ENCODE measurements at regions not wholly inside any gene's neighbourhood (a gene's known extent, or its start where the extent isn't known, plus 50 kb on each side); places are given as distances from the start of the nearest gene placed in this dataset.
"Not testable (repeated sequence)": the region's sequence is repeated elsewhere in the genome, so short reads cannot be mapped to it uniquely, and the experiment has no call there.

GRCh38 chr1:146883190-146883589, 54.9 kb upstream of the NBPF12 start:
- DNase-seq (ENCODE audit: low read depth): not testable (repeated sequence)

DNA sequence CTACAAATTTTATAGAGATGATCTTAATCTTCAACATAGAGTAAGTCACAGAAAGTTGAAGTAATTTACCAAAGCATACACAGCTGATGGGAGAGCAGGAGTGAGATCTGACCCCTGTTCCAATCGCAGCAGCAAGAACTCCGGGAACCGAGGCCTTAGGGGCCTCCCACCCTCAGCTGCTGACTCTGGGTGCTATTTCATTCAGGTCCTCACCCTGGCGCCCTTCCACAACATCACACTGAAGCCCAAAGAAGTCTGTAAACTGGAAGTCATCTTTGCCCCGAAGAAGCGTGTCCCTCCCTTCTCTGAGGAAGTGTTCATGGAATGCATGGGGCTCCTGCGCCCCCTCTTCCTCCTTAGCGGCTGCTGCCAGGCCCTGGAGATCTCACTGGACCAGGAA, 57.0 kb upstream of the NBPF12 start:
- DNase-seq (ENCODE audit: low read depth): not testable (repeated sequence)

DNA sequence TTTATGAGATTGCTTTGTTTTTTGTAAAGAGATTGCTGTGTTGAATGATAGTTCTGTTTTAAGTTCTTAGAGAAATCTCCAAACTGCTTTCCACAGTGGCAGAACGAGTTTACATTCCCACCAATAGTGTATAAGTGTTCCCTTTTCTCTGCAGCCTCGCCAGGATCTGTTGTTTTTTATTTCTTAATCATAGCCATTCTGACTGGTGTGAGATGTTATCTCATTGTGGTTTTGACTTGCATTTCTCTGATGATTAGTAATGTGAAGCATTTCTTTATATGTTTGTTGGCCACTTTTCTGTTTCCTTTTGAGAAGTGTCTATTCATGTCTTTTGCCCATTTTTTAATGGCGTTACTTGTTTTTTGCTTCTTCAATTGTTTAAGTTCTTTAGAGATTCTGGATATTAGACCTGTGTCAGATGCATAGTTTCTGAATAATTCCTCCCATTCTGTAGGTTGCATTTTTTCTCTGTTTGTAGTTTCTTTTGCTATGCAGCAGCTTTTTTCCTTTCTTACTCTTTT, 74.3 kb upstream of the NBPF12 start:
- DNase-seq (ENCODE audit: low read depth): not testable (repeated sequence)

DNA sequence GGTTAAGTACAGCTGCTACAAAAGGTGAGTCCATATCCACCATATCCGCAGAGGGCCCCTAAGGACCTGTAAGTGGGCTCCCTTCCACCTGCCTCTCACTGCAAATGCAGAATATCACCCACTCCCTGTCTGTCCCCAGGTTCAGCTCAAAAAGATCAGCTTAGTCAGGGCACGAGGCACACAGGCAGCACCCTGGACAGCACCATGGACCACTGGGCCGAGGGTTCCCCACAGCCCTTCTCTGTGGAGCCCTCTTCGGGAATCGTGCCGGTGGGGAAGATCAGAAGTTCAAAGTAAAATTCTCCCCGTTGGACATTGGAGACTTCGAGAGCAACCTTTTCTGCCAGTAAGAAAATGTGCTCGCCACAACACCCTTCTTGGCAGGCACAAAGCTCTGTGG, 85.0 kb upstream of the NBPF12 start:
- DNase-seq (ENCODE audit: low read depth): not testable (repeated sequence)

- not testable (repeated sequence) for DNase-seq (ENCODE audit: low read depth)
Observed at GRCh38 chr1:146850352-146850889, 87.7 kb upstream of the NBPF12 start.

DNA sequence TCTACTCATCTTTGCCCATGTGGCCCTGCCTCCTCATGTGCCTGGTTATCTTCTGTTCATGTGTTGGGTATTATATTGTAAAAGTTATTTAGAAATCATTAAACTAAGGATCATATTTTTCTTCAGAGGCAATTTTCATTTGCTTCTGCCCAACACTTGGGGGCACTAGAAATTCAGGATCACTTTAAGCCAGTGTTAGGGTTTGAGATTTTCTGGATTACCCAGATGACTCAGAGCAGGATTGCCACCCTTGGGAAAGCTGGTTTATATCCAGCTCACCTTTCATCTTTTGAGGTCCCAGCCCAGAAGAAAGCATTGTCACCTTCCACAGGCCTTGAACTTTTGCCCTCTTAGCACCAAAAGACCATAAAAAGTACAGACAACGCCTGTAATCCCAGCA, 99.4 kb upstream of the NBPF12 start:
- DNase-seq (ENCODE audit: low read depth): not testable (repeated sequence)

DNA sequence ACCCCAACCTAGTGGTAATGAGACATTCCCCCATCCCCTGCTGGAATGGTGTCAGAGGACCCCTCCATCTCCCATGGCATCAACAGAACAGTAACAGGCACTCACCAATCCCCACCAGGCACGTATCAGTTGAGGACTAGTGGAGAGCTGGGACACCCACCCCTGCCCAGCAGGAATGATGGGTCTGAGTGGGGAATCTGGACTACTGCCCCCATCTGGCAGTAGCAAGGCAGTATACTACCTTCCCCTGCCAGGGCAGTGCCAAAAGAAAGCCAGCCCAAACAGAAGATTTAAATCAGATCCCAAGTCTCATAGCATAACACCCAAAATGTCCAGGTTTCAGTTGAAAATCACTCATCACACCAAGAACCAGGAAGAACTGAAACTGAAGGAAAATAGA, 111.2 kb upstream of the NBPF12 start:
- not testable (repeated sequence) for DNase-seq (ENCODE audit: low read depth)

DNA sequence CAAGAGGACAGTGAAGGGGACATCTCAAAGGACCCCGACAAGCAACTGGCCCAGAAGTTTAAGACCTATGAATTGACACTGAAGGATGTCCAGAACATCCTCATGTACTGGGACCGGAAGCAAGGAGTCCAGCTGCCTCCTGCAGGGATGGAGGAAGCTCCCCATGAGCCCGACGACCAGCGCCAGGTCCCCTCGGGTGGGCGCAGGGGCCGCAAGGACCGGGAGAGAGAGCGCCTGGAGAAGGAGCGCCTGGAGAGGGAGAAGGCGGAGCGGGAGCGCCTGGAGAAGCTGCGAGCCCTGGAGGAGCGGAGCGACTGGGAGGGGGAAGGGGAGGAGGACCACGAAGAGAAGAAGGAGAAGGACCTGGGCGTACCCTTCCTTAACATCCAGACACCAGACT, 143.9 kb upstream of the NBPF12 start:
- not testable (repeated sequence) for DNase-seq (ENCODE audit: low read depth)

GRCh38 chr1:146792725-146793124, 145.4 kb upstream of the NBPF12 start:
- peak; percentile 19 for DNase-seq (ENCODE audit: low read depth)

- not testable (repeated sequence) for DNase-seq (ENCODE audit: low read depth)
Observed at GRCh38 chr1:146784212-146784940, 153.7 kb upstream of the NBPF12 start.

- not testable (repeated sequence) for DNase-seq (ENCODE audit: low read depth)
Observed at GRCh38 chr1:146781235-146781634, 156.9 kb upstream of the NBPF12 start.

GRCh38 chr1:146777826-146778602, 160.1 kb upstream of the NBPF12 start:
- DNase-seq (ENCODE audit: low read depth): not testable (repeated sequence)

GRCh38 chr1:146774988-146775387, 163.1 kb upstream of the NBPF12 start:
- not testable (repeated sequence) for DNase-seq (ENCODE audit: low read depth)

DNA sequence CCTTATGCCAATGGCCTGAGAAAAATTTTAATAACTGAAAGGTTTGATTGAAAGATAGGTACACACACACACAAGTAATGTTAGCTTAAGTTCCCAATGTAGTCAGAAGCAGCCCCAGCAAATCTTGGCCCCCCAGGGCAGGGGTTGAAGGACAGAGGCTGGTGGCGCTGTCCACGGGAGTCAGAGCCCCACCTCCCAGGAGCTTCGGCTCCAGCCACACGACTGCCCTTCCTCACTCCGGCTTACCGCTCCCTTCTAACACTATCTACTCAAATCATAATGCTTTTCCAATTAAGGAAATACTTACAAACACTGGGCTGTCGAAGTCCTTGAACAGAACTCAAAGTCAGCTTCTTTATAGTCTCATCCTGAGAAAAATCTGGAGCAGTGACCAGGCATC, 163.9 kb upstream of the NBPF12 start:
- not testable (repeated sequence) for DNase-seq (ENCODE audit: low read depth)

DNA sequence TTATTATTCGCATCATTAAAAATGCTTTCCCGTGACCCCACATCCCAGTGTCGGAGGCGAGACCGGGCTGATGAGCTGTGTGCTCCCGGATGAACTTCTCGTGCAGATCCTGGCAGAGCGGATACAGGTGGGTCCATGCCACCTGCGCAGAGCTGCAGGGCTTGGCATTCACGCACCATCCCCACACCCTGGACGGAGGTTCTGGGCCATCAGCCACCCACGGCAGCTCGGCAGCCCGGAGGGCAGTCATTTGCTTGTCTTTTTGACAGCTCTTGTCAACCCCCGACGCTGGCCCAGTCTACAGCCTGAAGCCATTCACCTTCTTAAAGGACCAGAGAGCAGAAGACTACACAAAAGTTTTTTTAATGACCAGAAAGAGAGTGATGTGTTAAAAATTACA, 166.7 kb upstream of the NBPF12 start:
- not testable (repeated sequence) for DNase-seq (ENCODE audit: low read depth)

- not testable (repeated sequence) for DNase-seq (ENCODE audit: low read depth)
Observed at GRCh38 chr1:146770998-146771397, 167.1 kb upstream of the NBPF12 start.

DNA sequence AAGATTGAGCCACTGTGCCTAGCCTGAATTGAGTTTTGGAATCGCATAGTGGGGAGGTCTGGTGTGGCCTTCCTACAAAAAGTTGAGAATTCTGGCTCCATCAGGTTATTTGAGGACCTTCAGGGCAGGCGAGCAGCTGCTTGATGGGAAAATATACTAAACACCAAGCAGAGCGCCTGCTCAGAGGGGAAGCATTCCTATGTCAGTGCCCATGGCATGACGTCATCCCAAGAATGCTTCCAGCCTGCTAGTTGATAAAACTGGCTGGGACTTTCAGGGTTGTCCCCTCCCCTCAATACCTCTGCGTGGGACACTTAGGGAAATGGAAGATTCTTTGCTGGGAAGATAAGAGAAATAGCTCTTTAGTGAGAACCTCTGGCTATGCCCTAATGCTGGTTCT, 174.9 kb upstream of the NBPF12 start:
- DNase-seq (ENCODE audit: low read depth): not testable (repeated sequence)

DNA sequence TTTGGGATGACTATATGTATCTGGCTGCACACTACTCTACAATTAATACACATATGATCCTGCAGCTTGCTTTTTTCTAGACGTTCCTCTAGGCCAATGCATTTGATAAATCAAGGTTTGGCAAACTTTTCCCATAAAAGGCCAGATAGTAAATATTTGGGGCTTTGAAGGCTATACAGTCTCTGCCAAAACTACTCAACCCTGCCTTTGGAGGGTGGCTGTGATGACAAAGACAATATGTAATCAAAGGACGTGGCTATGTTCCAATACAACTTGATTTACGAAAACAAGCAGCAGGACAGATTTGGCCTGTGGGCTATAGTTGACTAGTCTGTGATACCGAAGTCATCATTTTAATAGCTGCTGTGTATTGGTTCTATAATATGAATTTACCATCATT, 181.3 kb upstream of the NBPF12 start:
- DNase-seq (ENCODE audit: low read depth): not testable (repeated sequence)

- DNase-seq (ENCODE audit: low read depth): not testable (repeated sequence)
Observed at GRCh38 chr1:146748686-146749085, 189.4 kb upstream of the NBPF12 start.

- DNase-seq (ENCODE audit: low read depth): not testable (repeated sequence)
Observed at GRCh38 chr1:146731981-146732680, 206.0 kb upstream of the NBPF12 start.

DNA sequence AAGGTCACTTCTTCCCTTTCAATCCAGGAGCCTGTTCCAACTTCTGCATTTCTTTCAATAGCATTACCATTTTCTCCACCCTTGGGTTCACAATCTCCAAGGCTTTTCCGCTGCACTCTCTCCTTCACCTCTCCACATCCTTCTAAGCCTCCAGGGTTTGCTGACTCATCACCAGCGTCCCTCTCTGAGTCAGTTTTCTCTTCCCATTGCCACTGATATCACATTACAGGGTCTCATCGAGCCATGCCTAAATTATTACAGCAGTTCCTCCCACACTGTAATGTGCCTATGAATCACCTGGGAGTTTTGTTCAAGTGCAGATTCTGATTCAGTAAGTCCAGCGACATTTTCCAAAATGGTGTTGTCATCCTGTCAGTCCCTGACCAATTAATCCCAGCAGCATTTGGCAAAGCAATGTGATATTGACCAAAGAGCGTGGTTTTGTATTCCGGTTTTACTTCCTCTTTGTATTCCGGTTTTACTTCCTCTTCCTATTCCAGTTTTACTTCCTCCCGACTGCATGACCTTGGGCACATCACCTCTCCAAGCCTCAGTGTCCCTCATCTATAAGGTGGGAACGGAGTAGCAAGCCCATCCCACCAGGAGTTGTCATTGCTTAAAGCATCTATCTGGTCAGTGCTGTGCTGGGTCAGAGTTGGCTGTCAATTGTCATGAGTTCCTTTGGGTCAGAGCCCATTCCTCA, 208.3 kb upstream of the NBPF12 start:
- DNase-seq (ENCODE audit: low read depth): not testable (repeated sequence)
